ENCODE measurements at regions not wholly inside any gene's neighbourhood (a gene's known extent, or its start where the extent isn't known, plus 50 kb on each side); places are given as distances from the start of the nearest gene placed in this dataset. TPM values are rescaled to one million over a fixed set of nuclear protein-coding genes. Genes with fewer than 3 reads are reported as not detected.

Small RNA genes lying in the stretch of these regions (small RNA-seq; reads per million reads assigned to genes)
- gene MIR4437, result not detected
